Pancreas (tissue), 10 donors: ENCODE measurements at regions not wholly inside any gene's neighbourhood (a gene's known extent, or its start where the extent isn't known, plus 50 kb on each side); places are given as distances from the start of the nearest gene placed in this dataset.
A peak's percentile ranks its signal among the peaks of the same experiment; 100 is the strongest.

Experiments
- ATAC-seq, 4 donors: fragments of 200-7000 bp; cut with Tn5 transposase; one replicate each; pipeline versions ENCODE4 v1.8.0 to v1.9.1; 2020; ENCODE audit warnings: mild to moderate bottlenecking in 4 of 4, moderate library complexity in 4 of 4
- DNase-seq, 6 donors: peaks; one replicate each; pipeline ENCODE4 v3.0.0-alpha.2; 2020
- FAIRE-seq: peaks from 2 replicates; lab custom pipeline; 2012; peaks lifted over from hg19 to GRCh38; lab: Jason Lieb, UNC
- H3K27ac ChIP-seq, 4 donors: fragments of 200-600 bp; sonication (generic); 1 replicate in 3 of 4; 2 replicates in 1 of 4; pipeline versions ENCODE4 v1.5.0 to v1.8.0; 2020
- H3K27me3 ChIP-seq, 4 donors: fragments of 200-600 bp; one replicate each; pipeline ENCODE4 v1.8.0; 2021
- H3K36me3 ChIP-seq, 3 donors: fragments of 200-600 bp; sonication (generic) in 1 of 3; one replicate each; pipeline versions ENCODE4 v1.5.0 to v1.8.0; 2020 to 2021
- H3K4me1 ChIP-seq, 3 donors: fragments of 200-600 bp; one replicate each; pipeline ENCODE4 v1.8.0; 2021
- H3K4me3 ChIP-seq, 4 donors: fragments of 200-600 bp; sonication (generic) in 2 of 4; one replicate each; pipeline versions ENCODE4 v1.5.0 to v1.8.0; 2020 to 2021
- H3K9me3 ChIP-seq, 4 donors: fragments of 200-600 bp; one replicate each; pipeline ENCODE4 v1.8.0; 2021
- CTCF ChIP-seq, 4 donors: fragments of 200-600 bp; sonication (generic) in 3 of 4; IDR thresholded peaks; one replicate each; pipeline versions ENCODE4 v1.5.0 to v1.8.0; 2021; ENCODE audit warnings: antibody characterized with exemption in 4 of 4
- WGBS, 2 donors: extraction: QIAGEN DNeasy Blood & Tissue Kit; methylation state at CpG; one replicate each; pipeline ENCODE4 v1.1.7; 2013; 5-methylcytosine and 5-hydroxymethylcytosine counted together
- intact Hi-C, 3 donors: fragments of 100-400 bp; cut with DNase I; formaldehyde crosslinking; loops; one replicate each; pipeline versions ENCODE4 v1.11.1 to v1.14.2; 2022
- donor health status: healthy with polysubstance abuse.
- donor health status: DM: no; HTN: no; CAD: no; lungs with moderate emphysema.
- donor health status: DM: no; HTN: no; CAD: no.
- donor health status: control.
- donor health status: control.
- donor health status: Bipolar disorder and iron deficiency.
- donor health status: DM: yes; HTN: yes; CAD: no.
- donor health status: DM: no; HTN: no; CAD: no.
- donor health status: DM: no; HTN: no; CAD: no.
- donor health status: DM: yes; HTN: yes; CAD: no.

- no peaks in the 10 kb centered on the region for H3K27me3 ChIP-seq
- no peaks in the 10 kb centered on the region for H3K4me1 ChIP-seq
- no peak for DNase-seq
- FAIRE-seq: no peak
- no peaks in the 10 kb centered on the region for H3K9me3 ChIP-seq
- no peak for ATAC-seq
- no peak overlapping the region for H3K4me3 ChIP-seq
- no peaks in the 10 kb centered on the region for H3K36me3 ChIP-seq
- H3K27ac ChIP-seq: no peak overlapping the region
- intact Hi-C loops: no loop called here
- no peak for TF ChIP-seq CTCF (IDR thresholded peaks at IDR 0.05)
These were observed 77.5 kb upstream of the HK2 start for GRCh38 chr2:74756356-74756890.

- intact Hi-C loops: no loop called here
- DNase-seq: no peak
- no peak for ATAC-seq
- Histone ChIP-seq H3K27ac (no peak overlapping the region), H3K4me3 (no peak overlapping the region), H3K36me3 (no peaks in the 10 kb centered on the region), H3K4me1 (no peaks in the 10 kb centered on the region), H3K27me3 (no peaks in the 10 kb centered on the region), H3K9me3 (no peaks in the 10 kb centered on the region)
- no peak for FAIRE-seq
- no peak for TF ChIP-seq CTCF (IDR thresholded peaks at IDR 0.05)
These were observed 73.9 kb upstream of the HK2 start for GRCh38 chr2:74759986-74760385.

GRCh38 chr2:74760875-74761630 is 72.9 kb upstream of the HK2 start:
- Histone ChIP-seq H3K4me1 (no peaks in the 10 kb centered on the region), H3K36me3 (no peaks in the 10 kb centered on the region), H3K27me3 (no peaks in the 10 kb centered on the region), H3K9me3 (no peaks in the 10 kb centered on the region), H3K27ac (no peak overlapping the region), H3K4me3 (no peak overlapping the region)
- FAIRE-seq (no peak), ATAC-seq (peak in 2 of 4 donors; percentile 31 to 61), DNase-seq (peak in 2 of 6 donors; percentile 8 to 15)
- intact Hi-C loops: no loop called here
- TF ChIP-seq CTCF (IDR thresholded peaks at IDR 0.05): no peak
- 52 to 55% methylated on average over 6 of the region's 6 CpGs for WGBS, 2 donors

GRCh38 chr2:74762789-74763188 is 71.1 kb upstream of the HK2 start:
- 69 to 81% methylated on average over 3 of the region's 3 CpGs for WGBS, 2 donors
- no peak for ATAC-seq

More at GRCh38 chr2:74762789-74763188, 71.1 kb upstream of the HK2 start:
- Histone ChIP-seq H3K27me3 (no peaks in the 10 kb centered on the region), H3K4me1 (no peaks in the 10 kb centered on the region), H3K9me3 (no peaks in the 10 kb centered on the region), H3K27ac (no peak overlapping the region), H3K4me3 (no peak overlapping the region), H3K36me3 (no peaks in the 10 kb centered on the region)
- DNase-seq: no peak
- FAIRE-seq: no peak
- TF ChIP-seq CTCF (IDR thresholded peaks at IDR 0.05): no peak
- intact Hi-C loops: no loop called here
